Lower leg skin (tissue), 3 donors: ENCODE measurements at regions not wholly inside any gene's neighbourhood (a gene's known extent, or its start where the extent isn't known, plus 50 kb on each side); places are given as distances from the start of the nearest gene placed in this dataset.

Source experiments
- POLR2A ChIP-seq, 2 donors: fragments of 450-650 bp; IDR thresholded peaks; one replicate each; pipeline ENCODE4 v1.6.1; 2016 to 2017; ENCODE audit warnings: antibody characterized with exemption in 2 of 2, mild to moderate bottlenecking in 1 of 2, moderate library complexity in 1 of 2
- TF ChIP-seq, protein P1 (sequence below), 3 donors: fragments of 450-650 bp; IDR thresholded peaks; one replicate each; pipeline ENCODE4 v1.5.1; 2016; ENCODE audit warnings: antibody characterized with exemption in 3 of 3, mild to moderate bottlenecking in 3 of 3, moderate library complexity in 2 of 3

DNA sequence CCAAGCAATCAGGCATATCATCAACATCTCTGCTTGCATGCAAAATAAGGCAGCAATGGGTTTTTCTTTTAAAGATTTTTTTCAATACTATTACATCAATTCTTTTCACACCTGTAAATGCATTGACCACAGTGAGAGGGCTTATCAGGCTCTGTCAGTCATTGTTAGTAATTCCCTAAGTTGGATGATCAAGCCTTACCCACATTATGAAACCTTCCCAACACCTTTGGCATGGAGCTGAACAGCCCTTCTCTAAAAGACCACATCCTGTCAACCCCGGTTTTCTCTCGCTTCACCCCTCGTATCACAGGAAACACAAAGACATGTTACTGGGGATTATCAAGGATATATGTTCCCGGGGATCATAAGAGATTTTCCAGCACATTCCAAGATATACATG lies 135.2 kb upstream of the SLC24A5 start:
- TF ChIP-seq, protein P1, sequence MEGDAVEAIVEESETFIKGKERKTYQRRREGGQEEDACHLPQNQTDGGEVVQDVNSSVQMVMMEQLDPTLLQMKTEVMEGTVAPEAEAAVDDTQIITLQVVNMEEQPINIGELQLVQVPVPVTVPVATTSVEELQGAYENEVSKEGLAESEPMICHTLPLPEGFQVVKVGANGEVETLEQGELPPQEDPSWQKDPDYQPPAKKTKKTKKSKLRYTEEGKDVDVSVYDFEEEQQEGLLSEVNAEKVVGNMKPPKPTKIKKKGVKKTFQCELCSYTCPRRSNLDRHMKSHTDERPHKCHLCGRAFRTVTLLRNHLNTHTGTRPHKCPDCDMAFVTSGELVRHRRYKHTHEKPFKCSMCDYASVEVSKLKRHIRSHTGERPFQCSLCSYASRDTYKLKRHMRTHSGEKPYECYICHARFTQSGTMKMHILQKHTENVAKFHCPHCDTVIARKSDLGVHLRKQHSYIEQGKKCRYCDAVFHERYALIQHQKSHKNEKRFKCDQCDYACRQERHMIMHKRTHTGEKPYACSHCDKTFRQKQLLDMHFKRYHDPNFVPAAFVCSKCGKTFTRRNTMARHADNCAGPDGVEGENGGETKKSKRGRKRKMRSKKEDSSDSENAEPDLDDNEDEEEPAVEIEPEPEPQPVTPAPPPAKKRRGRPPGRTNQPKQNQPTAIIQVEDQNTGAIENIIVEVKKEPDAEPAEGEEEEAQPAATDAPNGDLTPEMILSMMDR (IDR thresholded peaks at IDR 0.05): no peak
- TF ChIP-seq POLR2A (IDR thresholded peaks at IDR 0.05): no peak
